Loucy (cell line): ENCODE measurements at regions not wholly inside any gene's neighbourhood (a gene's known extent, or its start where the extent isn't known, plus 50 kb on each side); places are given as distances from the start of the nearest gene placed in this dataset.

ENCODE experiments used
- H2AFZ ChIP-seq: fragments of 200-600 bp; sonication (generic); 2 replicates; pipeline ENCODE4 v1.6.0; 2016; ENCODE audit warnings: antibody characterized with exemption, mild to moderate bottlenecking, low read length, moderate library complexity
- H3F3A ChIP-seq: fragments of 200-600 bp; 2 replicates; pipeline ENCODE4 v1.6.0; 2016; ENCODE audit warnings: antibody characterized with exemption, low read depth, mild to moderate bottlenecking
- H3K27me3 ChIP-seq: fragments of 200-600 bp; sonication (generic); 2 replicates; pipeline ENCODE4 v1.6.1; 2014; ENCODE audit warnings: low read length, mild to moderate bottlenecking; ENCODE audit not compliant: insufficient read depth, poor library complexity, severe bottlenecking
- H3K36me3 ChIP-seq: fragments of 200-600 bp; sonication (generic); 2 replicates; pipeline ENCODE4 v1.6.1; 2016; ENCODE audit warnings: low read length; ENCODE audit not compliant: insufficient read depth
- H3K4me1 ChIP-seq: fragments of 200-600 bp; sonication (generic); 2 replicates; pipeline ENCODE4 v1.5.1; 2014; ENCODE audit warnings: low read length, mild to moderate bottlenecking; ENCODE audit not compliant: insufficient read depth, poor library complexity, severe bottlenecking
- H3K4me2 ChIP-seq: fragments of 200-600 bp; sonication (generic); 2 replicates; pipeline ENCODE4 v1.6.0; 2014; ENCODE audit warnings: antibody characterized with exemption, low read length, low read depth, mild to moderate bottlenecking; ENCODE audit not compliant: poor library complexity, severe bottlenecking
- H3K4me3 ChIP-seq: fragments of 200-600 bp; sonication (generic); 2 replicates; pipeline ENCODE4 v1.5.1; 2014; ENCODE audit warnings: low read length, mild to moderate bottlenecking, mixed read lengths; ENCODE audit not compliant: poor library complexity, severe bottlenecking
- H3K79me2 ChIP-seq: fragments of 200-600 bp; sonication (generic); 2 replicates; pipeline ENCODE4 v1.6.1; 2014; ENCODE audit warnings: low read length; ENCODE audit not compliant: insufficient read depth
- H3K9ac ChIP-seq: fragments of 200-600 bp; sonication (generic); 2 replicates; pipeline ENCODE4 v1.6.0; 2014; ENCODE audit warnings: mild to moderate bottlenecking, low read depth, low read length, moderate library complexity; ENCODE audit not compliant: poor library complexity, severe bottlenecking
- H3K9me2 ChIP-seq: fragments of 200-600 bp; sonication (generic); replicated peaks from 2 replicates; pipeline ENCODE4 v1.6.1; 2016; ENCODE audit warnings: low read depth, low read length, mixed read lengths
- H3K9me3 ChIP-seq: fragments of 200-600 bp; sonication (generic); 2 replicates; pipeline ENCODE4 v1.6.1; 2014; ENCODE audit warnings: mild to moderate bottlenecking, antibody characterized with exemption, low read length, low read depth; ENCODE audit not compliant: insufficient read depth
- H4K20me1 ChIP-seq: fragments of 200-600 bp; sonication (generic); 2 replicates; pipeline ENCODE4 v1.6.0; 2014; ENCODE audit warnings: antibody characterized with exemption, low read length, mild to moderate bottlenecking; ENCODE audit not compliant: insufficient read depth, poor library complexity, severe bottlenecking
- EZH2phosphoT487 ChIP-seq: fragments of 200-600 bp; IDR thresholded peaks from 2 replicates; pipeline ENCODE4 v1.6.1; 2018; ENCODE audit warnings: antibody characterized with exemption, mild to moderate bottlenecking, moderate library complexity, borderline replicate concordance
- TF ChIP-seq, protein P1 (sequence below): fragments of 200-600 bp; sonication (generic); conservative IDR thresholded peaks from 2 replicates; pipeline ENCODE4 v1.5.1; 2014; ENCODE audit warnings: mild to moderate bottlenecking, antibody characterized with exemption, low read length

GRCh38 chr10:10256860-10257259 lies 760.8 kb upstream of the CELF2 start:
- Histone ChIP-seq H2AFZ (no peak overlapping the region), H3K9me2 (no peaks in the 10 kb centered on the region), H3K79me2 (no peaks in the 10 kb centered on the region), H3K4me1 (no peaks in the 10 kb centered on the region), H3F3A (no peaks in the 10 kb centered on the region), H3K9me3 (peaks cover 5% of the 10 kb centered on the region; the same call in 1 of the 2 replicates), H4K20me1 (no peaks in the 10 kb centered on the region), H3K36me3 (no peaks in the 10 kb centered on the region), H3K27me3 (no peaks in the 10 kb centered on the region), H3K9ac (no peak overlapping the region), H3K4me2 (no peak overlapping the region), H3K4me3 (no peak overlapping the region)
- TF ChIP-seq EZH2phosphoT487: no peak
- TF ChIP-seq, protein P1, sequence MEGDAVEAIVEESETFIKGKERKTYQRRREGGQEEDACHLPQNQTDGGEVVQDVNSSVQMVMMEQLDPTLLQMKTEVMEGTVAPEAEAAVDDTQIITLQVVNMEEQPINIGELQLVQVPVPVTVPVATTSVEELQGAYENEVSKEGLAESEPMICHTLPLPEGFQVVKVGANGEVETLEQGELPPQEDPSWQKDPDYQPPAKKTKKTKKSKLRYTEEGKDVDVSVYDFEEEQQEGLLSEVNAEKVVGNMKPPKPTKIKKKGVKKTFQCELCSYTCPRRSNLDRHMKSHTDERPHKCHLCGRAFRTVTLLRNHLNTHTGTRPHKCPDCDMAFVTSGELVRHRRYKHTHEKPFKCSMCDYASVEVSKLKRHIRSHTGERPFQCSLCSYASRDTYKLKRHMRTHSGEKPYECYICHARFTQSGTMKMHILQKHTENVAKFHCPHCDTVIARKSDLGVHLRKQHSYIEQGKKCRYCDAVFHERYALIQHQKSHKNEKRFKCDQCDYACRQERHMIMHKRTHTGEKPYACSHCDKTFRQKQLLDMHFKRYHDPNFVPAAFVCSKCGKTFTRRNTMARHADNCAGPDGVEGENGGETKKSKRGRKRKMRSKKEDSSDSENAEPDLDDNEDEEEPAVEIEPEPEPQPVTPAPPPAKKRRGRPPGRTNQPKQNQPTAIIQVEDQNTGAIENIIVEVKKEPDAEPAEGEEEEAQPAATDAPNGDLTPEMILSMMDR: no peak

DNA sequence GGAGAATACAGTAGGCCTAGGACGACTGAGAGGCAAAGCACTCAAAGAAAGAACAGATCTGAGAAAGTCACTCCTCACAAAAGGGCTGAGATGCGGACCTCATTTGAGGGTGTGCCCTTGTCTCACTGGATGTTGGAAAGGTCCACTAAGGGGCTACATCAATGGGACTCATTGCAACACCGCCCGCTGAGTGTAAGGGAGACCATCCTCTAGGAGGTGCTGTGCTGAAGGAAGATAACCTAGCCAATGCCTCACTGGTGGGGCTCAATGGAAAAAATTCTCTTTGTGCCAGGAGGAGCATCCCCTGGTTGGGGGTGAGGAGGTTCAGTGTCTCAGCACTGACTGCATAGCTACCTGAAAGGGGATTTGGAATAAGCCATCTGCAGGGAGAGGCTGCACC lies 758.7 kb upstream of the CELF2 start:
- Histone ChIP-seq H3K27me3 (no peaks in the 10 kb centered on the region), H3K9me3 (peaks cover 5% of the 10 kb centered on the region; the same call in 1 of the 2 replicates), H2AFZ (no peak overlapping the region), H3K9me2 (no peaks in the 10 kb centered on the region), H3K4me1 (no peaks in the 10 kb centered on the region), H3K4me3 (no peak overlapping the region), H3K36me3 (no peaks in the 10 kb centered on the region), H4K20me1 (no peaks in the 10 kb centered on the region), H3K79me2 (no peaks in the 10 kb centered on the region), H3K9ac (no peak overlapping the region), H3F3A (no peaks in the 10 kb centered on the region), H3K4me2 (no peak overlapping the region)
- no peak for TF ChIP-seq EZH2phosphoT487
- TF ChIP-seq, protein P1: no peak

DNA sequence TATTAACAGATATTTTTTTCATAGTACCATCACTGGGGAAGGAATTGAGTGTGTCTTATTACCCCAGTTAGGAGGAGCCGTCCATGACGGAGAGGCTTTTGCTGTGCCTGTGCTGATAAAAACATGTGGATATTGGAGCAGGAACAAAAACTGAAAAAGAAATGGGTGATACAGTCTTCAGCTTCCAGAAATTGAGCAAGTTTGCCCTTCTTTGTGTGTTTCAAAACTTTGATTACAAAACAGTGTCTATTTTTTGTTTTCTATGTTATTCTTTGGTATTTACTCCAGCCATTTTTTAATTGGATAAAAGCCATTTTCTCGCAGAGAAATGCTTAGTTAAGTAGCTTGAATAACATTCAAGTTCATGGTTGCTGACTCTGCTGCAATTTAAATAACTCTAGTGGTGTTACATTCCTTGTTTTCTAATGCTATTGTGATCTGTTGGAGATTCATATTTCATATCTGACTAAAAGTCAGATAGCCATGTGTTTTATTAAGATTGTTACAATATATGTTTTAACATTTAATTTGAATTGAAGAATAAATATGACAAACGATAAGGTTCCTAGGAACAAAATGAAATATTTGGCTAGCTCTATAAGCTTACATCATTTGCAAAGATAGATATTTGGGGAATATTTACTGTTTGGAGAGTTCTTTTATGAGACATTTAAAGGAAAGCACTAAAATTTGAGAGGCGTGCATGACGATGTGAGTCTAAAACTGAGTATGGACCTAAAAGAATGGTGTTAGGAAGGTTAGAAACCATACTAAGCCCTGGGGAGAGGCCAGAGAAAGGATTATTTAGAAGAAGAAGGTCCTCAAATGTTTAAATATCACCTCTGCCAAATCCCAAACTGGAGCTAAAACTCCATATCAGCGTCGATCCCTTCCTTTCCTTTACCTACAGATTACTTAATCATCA lies 747.3 kb upstream of the CELF2 start:
- Histone ChIP-seq H4K20me1 (no peaks in the 10 kb centered on the region), H3K4me3 (no peak overlapping the region), H2AFZ (no peak overlapping the region), H3K4me2 (no peak overlapping the region), H3K4me1 (no peaks in the 10 kb centered on the region), H3K79me2 (no peaks in the 10 kb centered on the region), H3K9ac (no peak overlapping the region), H3K9me2 (no peaks in the 10 kb centered on the region), H3K9me3 (no peaks in the 10 kb centered on the region), H3K27me3 (no peaks in the 10 kb centered on the region), H3K36me3 (no peaks in the 10 kb centered on the region), H3F3A (no peaks in the 10 kb centered on the region)
- TF ChIP-seq, protein P1: no peak
- TF ChIP-seq EZH2phosphoT487: no peak
